Endodermal cell (in vitro differentiated cells): ENCODE measurements at regions not wholly inside any gene's neighbourhood (a gene's known extent, or its start where the extent isn't known, plus 50 kb on each side); places are given as distances from the start of the nearest gene placed in this dataset.

Experiments used
- DNase-seq: peaks from one replicate; pipeline ENCODE4 v3.0.0-alpha.2; 2017
- H3K27ac ChIP-seq: 2 replicates; pipeline ENCODE4 v1.5.1; 2013; ENCODE audit warnings: mild to moderate bottlenecking, low read depth, low read length, moderate library complexity
- H3K27me3 ChIP-seq: 2 replicates; pipeline ENCODE4 v1.6.1; 2013; ENCODE audit warnings: mild to moderate bottlenecking, low read length, moderate library complexity; ENCODE audit not compliant: insufficient read depth, control insufficient read depth, poor library complexity, severe bottlenecking
- H3K36me3 ChIP-seq: 2 replicates; pipeline ENCODE4 v1.7.0; 2013; ENCODE audit warnings: mild to moderate bottlenecking, low read length, moderate library complexity; ENCODE audit not compliant: control insufficient read depth, insufficient read depth
- H3K4me1 ChIP-seq: one replicate; pipeline ENCODE4 v1.7.0; 2013; ENCODE audit warnings: low read length; ENCODE audit not compliant: control insufficient read depth, insufficient read depth
- H3K4me3 ChIP-seq: 2 replicates; pipeline ENCODE4 v1.5.1; 2013; ENCODE audit warnings: mild to moderate bottlenecking, low read length, moderate library complexity
- H3K9ac ChIP-seq: 2 replicates; pipeline ENCODE4 v1.6.1; 2013; ENCODE audit warnings: mild to moderate bottlenecking, low read length, moderate library complexity; ENCODE audit not compliant: poor library complexity, severe bottlenecking; ENCODE audit errors: extremely low read depth
- H3K9me3 ChIP-seq: 2 replicates; pipeline ENCODE4 v1.6.1; 2013; ENCODE audit warnings: mild to moderate bottlenecking, low read length, moderate library complexity; ENCODE audit not compliant: control insufficient read depth
- H3K27ac Mint-ChIP-seq: 2 replicates; pipeline ENCODE4 v1.8.0; 2020; ENCODE audit warnings: mixed read lengths
- H3K27me3 Mint-ChIP-seq: 2 replicates; pipeline ENCODE4 v1.8.0; 2021; ENCODE audit warnings: mild to moderate bottlenecking, mixed read lengths; ENCODE audit not compliant: insufficient read depth
- H3K36me3 Mint-ChIP-seq: 2 replicates; pipeline ENCODE4 v1.8.0; 2020; ENCODE audit warnings: low read depth, mixed read lengths
- H3K4me1 Mint-ChIP-seq: 2 replicates; pipeline ENCODE4 v1.8.0; 2020; ENCODE audit warnings: mixed read lengths
- H3K4me3 Mint-ChIP-seq: 2 replicates; pipeline ENCODE4 v1.8.0; 2020; ENCODE audit warnings: mild to moderate bottlenecking, moderate library complexity, mixed read lengths
- H3K9me3 Mint-ChIP-seq: 2 replicates; pipeline ENCODE4 v1.8.0; 2020; ENCODE audit warnings: mild to moderate bottlenecking, mixed read lengths
- WGBS, 2 experiments: methylation state at CpG; one replicate each; pipeline versions ENCODE4 v1.1.5 to v1.1.7; 2013; ENCODE audit warnings: missing lambda C conversion rate in 2 of 2, mixed read lengths in 1 of 2; ENCODE audit not compliant: insufficient coverage in 1 of 2, insufficient read length in 1 of 2; 5-methylcytosine and 5-hydroxymethylcytosine counted together
- TF ChIP-seq, protein P1 (sequence below): fragments of 200-600 bp; sonication (generic); conservative IDR thresholded peaks from 2 replicates; pipeline ENCODE4 v1.5.0; 2021; ENCODE audit warnings: antibody characterized with exemption, mild to moderate bottlenecking

DNA sequence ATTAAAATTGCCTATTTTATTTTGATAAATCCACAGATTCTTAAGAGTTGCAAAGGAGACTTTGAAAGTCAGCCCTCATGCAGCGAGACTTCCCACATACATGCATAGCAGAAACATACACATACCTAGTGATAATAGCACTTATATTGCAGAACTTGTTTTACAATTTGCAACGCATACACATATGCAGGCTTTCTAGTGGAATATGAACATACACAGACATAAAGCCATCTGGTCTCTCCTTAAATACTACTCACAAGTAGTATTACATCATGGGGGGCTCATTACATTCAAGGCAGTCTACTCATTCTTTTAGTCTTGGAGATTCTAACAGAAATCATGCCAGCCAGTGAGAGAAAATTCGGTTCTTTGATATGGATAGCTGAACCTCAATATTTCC, 295.1 kb upstream of the RND3 start:
- no peak overlapping the region for H3K27ac Mint-ChIP-seq
- TF ChIP-seq, protein P1, sequence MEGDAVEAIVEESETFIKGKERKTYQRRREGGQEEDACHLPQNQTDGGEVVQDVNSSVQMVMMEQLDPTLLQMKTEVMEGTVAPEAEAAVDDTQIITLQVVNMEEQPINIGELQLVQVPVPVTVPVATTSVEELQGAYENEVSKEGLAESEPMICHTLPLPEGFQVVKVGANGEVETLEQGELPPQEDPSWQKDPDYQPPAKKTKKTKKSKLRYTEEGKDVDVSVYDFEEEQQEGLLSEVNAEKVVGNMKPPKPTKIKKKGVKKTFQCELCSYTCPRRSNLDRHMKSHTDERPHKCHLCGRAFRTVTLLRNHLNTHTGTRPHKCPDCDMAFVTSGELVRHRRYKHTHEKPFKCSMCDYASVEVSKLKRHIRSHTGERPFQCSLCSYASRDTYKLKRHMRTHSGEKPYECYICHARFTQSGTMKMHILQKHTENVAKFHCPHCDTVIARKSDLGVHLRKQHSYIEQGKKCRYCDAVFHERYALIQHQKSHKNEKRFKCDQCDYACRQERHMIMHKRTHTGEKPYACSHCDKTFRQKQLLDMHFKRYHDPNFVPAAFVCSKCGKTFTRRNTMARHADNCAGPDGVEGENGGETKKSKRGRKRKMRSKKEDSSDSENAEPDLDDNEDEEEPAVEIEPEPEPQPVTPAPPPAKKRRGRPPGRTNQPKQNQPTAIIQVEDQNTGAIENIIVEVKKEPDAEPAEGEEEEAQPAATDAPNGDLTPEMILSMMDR, result no peak

DNA sequence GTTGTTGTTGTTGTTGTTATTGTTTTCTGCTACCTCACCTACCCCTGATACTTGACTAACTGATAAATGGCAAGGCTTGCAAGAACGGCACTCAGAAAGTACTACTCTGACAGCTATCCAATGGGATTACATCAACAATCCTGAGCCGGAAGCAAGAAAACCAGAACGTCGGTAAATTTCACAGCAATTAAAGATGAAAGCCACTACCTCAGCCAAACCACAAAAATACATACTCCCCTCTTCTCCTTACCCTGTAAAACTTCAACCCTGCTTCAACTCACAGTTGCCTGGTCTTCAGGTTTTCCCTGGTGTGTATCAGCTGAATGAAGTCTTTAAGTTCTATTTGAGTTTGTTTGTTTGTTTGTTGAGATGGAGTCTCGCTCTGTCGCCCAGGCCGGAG, 293.7 kb upstream of the RND3 start:
- no peaks in the 10 kb centered on the region for H3K36me3 ChIP-seq
- TF ChIP-seq, protein P1, result no peak
- Mint-ChIP-seq H3K36me3 (no peaks in the 10 kb centered on the region), H3K9me3 (no peaks in the 10 kb centered on the region), H3K4me3 (no peak overlapping the region), H3K4me1 (no peaks in the 10 kb centered on the region), H3K27me3 (no peaks in the 10 kb centered on the region), H3K27ac (no peak overlapping the region)
- DNase-seq, result no peak
- H3K27ac ChIP-seq, result no peak overlapping the region
- no peak overlapping the region for H3K9ac ChIP-seq
- H3K27me3 ChIP-seq, result no peaks in the 10 kb centered on the region
- no peaks in the 10 kb centered on the region for H3K4me1 ChIP-seq
- 96 to 100% methylated on average over 1 to 7 of the region's 7 CpGs for WGBS, 2 experiments
- no peak overlapping the region for H3K4me3 ChIP-seq
- H3K9me3 ChIP-seq, result no peaks in the 10 kb centered on the region

More for the DNA sequence above, 295.1 kb upstream of the RND3 start:
- Histone ChIP-seq H3K4me3 (no peak overlapping the region), H3K27ac (no peak overlapping the region), H3K9me3 (no peaks in the 10 kb centered on the region), H3K36me3 (no peaks in the 10 kb centered on the region), H3K27me3 (no peaks in the 10 kb centered on the region), H3K4me1 (no peaks in the 10 kb centered on the region), H3K9ac (no peak overlapping the region)
- H3K9me3 Mint-ChIP-seq, result no peaks in the 10 kb centered on the region
- no peak overlapping the region for H3K4me3 Mint-ChIP-seq
- no peaks in the 10 kb centered on the region for H3K4me1 Mint-ChIP-seq
- WGBS, 2 experiments, result 86 to 89% methylated on average over 2 to 3 of the region's 3 CpGs
- H3K36me3 Mint-ChIP-seq, result no peaks in the 10 kb centered on the region
- H3K27me3 Mint-ChIP-seq, result no peaks in the 10 kb centered on the region
- no peak for DNase-seq

DNA sequence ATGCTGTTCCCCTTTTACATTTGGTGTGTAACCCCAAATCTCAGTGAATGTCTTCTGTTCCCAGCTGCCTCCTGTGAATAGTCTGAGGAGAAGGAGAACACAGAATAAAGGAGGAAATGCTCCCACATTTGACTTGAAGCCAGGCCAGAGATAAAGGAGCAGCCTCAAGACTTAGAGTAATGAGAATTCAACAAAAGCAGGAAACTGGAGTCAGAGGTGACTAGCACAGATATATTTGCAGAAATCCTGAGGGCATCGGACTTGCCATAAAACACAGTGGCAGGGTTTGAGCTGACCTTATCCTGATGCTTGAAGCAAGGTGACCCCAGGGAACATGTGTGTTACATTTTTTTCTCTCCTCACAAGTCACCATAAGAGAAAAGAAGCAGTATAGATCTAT, 291.4 kb upstream of the RND3 start:
- Histone ChIP-seq H3K4me3 (no peak overlapping the region), H3K27ac (no peak overlapping the region)
- WGBS, 2 experiments, result 86 to 98% methylated on average over 1 of the region's 1 CpG

More for the DNA sequence above, 291.4 kb upstream of the RND3 start:
- no peaks in the 10 kb centered on the region for H3K36me3 Mint-ChIP-seq
- TF ChIP-seq, protein P1, result no peak
- H3K9ac ChIP-seq, result no peak overlapping the region
- no peak overlapping the region for H3K4me3 Mint-ChIP-seq
- no peaks in the 10 kb centered on the region for H3K9me3 ChIP-seq
- no peaks in the 10 kb centered on the region for H3K27me3 Mint-ChIP-seq
- no peaks in the 10 kb centered on the region for H3K4me1 Mint-ChIP-seq
- no peaks in the 10 kb centered on the region for H3K4me1 ChIP-seq
- no peak overlapping the region for H3K27ac Mint-ChIP-seq
- H3K27me3 ChIP-seq, result no peaks in the 10 kb centered on the region
- no peaks in the 10 kb centered on the region for H3K36me3 ChIP-seq
- no peaks in the 10 kb centered on the region for H3K9me3 Mint-ChIP-seq
- DNase-seq, result no peak
